Loucy (cell line): ENCODE measurements at regions not wholly inside any gene's neighbourhood (a gene's known extent, or its start where the extent isn't known, plus 50 kb on each side); places are given as distances from the start of the nearest gene placed in this dataset.

Source experiments
- CTCF ChIP-seq: fragments of 200-600 bp; sonication (generic); conservative IDR thresholded peaks from 2 replicates; pipeline ENCODE4 v1.5.1; 2014; ENCODE audit warnings: mild to moderate bottlenecking, antibody characterized with exemption, low read length
- EZH2phosphoT487 ChIP-seq: fragments of 200-600 bp; IDR thresholded peaks from 2 replicates; pipeline ENCODE4 v1.6.1; 2018; ENCODE audit warnings: antibody characterized with exemption, mild to moderate bottlenecking, moderate library complexity, borderline replicate concordance

GRCh38 chr3:21877214-21877754 is 126.3 kb upstream of the ZNF385D start:
- TF ChIP-seq CTCF (no peak), EZH2phosphoT487 (no peak)
